22Rv1 (cell line): ENCODE measurements at regions not wholly inside any gene's neighbourhood (a gene's known extent, or its start where the extent isn't known, plus 50 kb on each side); places are given as distances from the start of the nearest gene placed in this dataset.

Source experiments
- ZFX ChIP-seq: fragments of 450-650 bp; IDR thresholded peaks from 2 replicates; pipeline ENCODE4 v1.6.1; 2017; ENCODE audit warnings: antibody characterized with exemption, borderline replicate concordance
- TF ChIP-seq, protein P1 (sequence below): fragments of 450-650 bp; IDR thresholded peaks from 2 replicates; pipeline ENCODE4 v1.5.1; 2017; ENCODE audit warnings: mild to moderate bottlenecking

DNA sequence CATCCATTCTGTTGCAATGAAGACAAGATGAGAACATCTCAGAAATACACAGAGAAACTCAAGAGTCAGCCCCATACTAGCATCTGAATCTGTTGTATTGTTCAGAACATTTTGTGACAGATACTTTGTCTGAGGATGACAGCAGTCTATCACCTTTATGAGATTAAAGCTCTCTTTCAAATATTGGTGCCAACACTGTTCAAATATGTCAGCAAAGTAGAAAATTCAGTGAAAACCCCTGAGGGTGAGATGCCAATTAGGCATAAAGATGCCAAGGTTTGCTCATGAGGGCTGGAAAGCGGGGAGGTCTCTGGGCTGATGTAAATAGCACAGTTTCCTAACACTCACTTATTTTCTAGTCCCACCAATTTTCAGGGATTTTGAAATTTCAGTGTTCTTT, 1054.2 kb upstream of the CRIM1 start:
- TF ChIP-seq, protein P1, sequence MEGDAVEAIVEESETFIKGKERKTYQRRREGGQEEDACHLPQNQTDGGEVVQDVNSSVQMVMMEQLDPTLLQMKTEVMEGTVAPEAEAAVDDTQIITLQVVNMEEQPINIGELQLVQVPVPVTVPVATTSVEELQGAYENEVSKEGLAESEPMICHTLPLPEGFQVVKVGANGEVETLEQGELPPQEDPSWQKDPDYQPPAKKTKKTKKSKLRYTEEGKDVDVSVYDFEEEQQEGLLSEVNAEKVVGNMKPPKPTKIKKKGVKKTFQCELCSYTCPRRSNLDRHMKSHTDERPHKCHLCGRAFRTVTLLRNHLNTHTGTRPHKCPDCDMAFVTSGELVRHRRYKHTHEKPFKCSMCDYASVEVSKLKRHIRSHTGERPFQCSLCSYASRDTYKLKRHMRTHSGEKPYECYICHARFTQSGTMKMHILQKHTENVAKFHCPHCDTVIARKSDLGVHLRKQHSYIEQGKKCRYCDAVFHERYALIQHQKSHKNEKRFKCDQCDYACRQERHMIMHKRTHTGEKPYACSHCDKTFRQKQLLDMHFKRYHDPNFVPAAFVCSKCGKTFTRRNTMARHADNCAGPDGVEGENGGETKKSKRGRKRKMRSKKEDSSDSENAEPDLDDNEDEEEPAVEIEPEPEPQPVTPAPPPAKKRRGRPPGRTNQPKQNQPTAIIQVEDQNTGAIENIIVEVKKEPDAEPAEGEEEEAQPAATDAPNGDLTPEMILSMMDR = no peak
- no peak for TF ChIP-seq ZFX
